Cardiac septum (tissue), 1 donor: ENCODE measurements at regions not wholly inside any gene's neighbourhood (a gene's known extent, or its start where the extent isn't known, plus 50 kb on each side); places are given as distances from the start of the nearest gene placed in this dataset.
"Not testable (repeated sequence)": the region's sequence is repeated elsewhere in the genome, so short reads cannot be mapped to it uniquely, and the experiment has no call there.

Source experiments
- DNase-seq: peaks from one replicate; pipeline ENCODE4 v3.0.0-alpha.2; 2020; ENCODE audit warnings: low spot score
- intact Hi-C: fragments of 100-400 bp; cut with DNase I; formaldehyde crosslinking; loops from one replicate; pipeline ENCODE4 v1.14.0; 2022
- donor health status: DM: no; HTN: no; CAD: no.

GRCh38 chr2:11067221-11068078 is 87.8 kb upstream of the SLC66A3 start:
- DNase-seq: no peak
- intact Hi-C loops: no loop called here

GRCh38 chr2:11068079-11068741 is 87.1 kb upstream of the SLC66A3 start:
- intact Hi-C loops: no loop called here
- no peak for DNase-seq

GRCh38 chr2:11068856-11069526 is 86.3 kb upstream of the SLC66A3 start:
- intact Hi-C loops: no loop called here
- no peak for DNase-seq

GRCh38 chr2:11069566-11070185 is 85.6 kb upstream of the SLC66A3 start:
- DNase-seq: no peak
- intact Hi-C loops: no loop called here

GRCh38 chr2:11071211-11071610 is 84.1 kb upstream of the SLC66A3 start:
- no peak for DNase-seq
- intact Hi-C loops: no loop called here

GRCh38 chr2:11071939-11072338 is 83.3 kb upstream of the SLC66A3 start:
- intact Hi-C loops: no loop called here
- no peak for DNase-seq

GRCh38 chr2:11072550-11072949 is 82.7 kb upstream of the SLC66A3 start:
- intact Hi-C loops: no loop called here
- DNase-seq: no peak

GRCh38 chr2:11073251-11073650 is 82.0 kb upstream of the SLC66A3 start:
- intact Hi-C loops: no loop called here
- DNase-seq: no peak

- no peak for DNase-seq
- intact Hi-C loops: no loop called here
These were observed 81.5 kb upstream of the SLC66A3 start for GRCh38 chr2:11073776-11074175.

- intact Hi-C loops: no loop called here
- DNase-seq: no peak
These were observed 80.9 kb upstream of the SLC66A3 start for GRCh38 chr2:11074246-11074820.

GRCh38 chr2:11075221-11075620 is 80.0 kb upstream of the SLC66A3 start:
- intact Hi-C loops: no loop called here
- DNase-seq: no peak

GRCh38 chr2:11077411-11077810 is 77.9 kb upstream of the SLC66A3 start:
- no peak for DNase-seq
- intact Hi-C loops: no loop called here

GRCh38 chr2:11079136-11079824 is 76.0 kb upstream of the SLC66A3 start:
- DNase-seq: no peak
- intact Hi-C loops: no loop called here

- intact Hi-C loops: no loop called here
- DNase-seq: no peak
These were observed 74.8 kb upstream of the SLC66A3 start for GRCh38 chr2:11080253-11081115.

- no peak for DNase-seq
- intact Hi-C loops: no loop called here
These were observed 72.4 kb upstream of the SLC66A3 start for GRCh38 chr2:11082880-11083279.

GRCh38 chr2:11088821-11089220 is 66.4 kb upstream of the SLC66A3 start:
- intact Hi-C loops, DNase-seq: not testable (repeated sequence)

GRCh38 chr2:11090187-11090586 is 65.1 kb upstream of the SLC66A3 start:
- no peak for DNase-seq
- intact Hi-C loops: no loop called here

- DNase-seq: no peak
- intact Hi-C loops: no loop called here
These were observed 62.4 kb upstream of the SLC66A3 start for GRCh38 chr2:11092701-11093335.
